Stimulated activated CD8-positive, alpha-beta memory T cell treated with anti-CD3 and anti-CD28 coated beads, Interleukin-15, amount 100 ng/mL, for 48 hours (primary cell): ENCODE measurements at regions not wholly inside any gene's neighbourhood (a gene's known extent, or its start where the extent isn't known, plus 50 kb on each side); places are given as distances from the start of the nearest gene placed in this dataset.

Source experiments
- DNase-seq, 2 donors: peaks; one replicate each; pipeline ENCODE4 v3.0.0-alpha.2; 2020; ENCODE audit warnings: low read depth in 2 of 2

DNA sequence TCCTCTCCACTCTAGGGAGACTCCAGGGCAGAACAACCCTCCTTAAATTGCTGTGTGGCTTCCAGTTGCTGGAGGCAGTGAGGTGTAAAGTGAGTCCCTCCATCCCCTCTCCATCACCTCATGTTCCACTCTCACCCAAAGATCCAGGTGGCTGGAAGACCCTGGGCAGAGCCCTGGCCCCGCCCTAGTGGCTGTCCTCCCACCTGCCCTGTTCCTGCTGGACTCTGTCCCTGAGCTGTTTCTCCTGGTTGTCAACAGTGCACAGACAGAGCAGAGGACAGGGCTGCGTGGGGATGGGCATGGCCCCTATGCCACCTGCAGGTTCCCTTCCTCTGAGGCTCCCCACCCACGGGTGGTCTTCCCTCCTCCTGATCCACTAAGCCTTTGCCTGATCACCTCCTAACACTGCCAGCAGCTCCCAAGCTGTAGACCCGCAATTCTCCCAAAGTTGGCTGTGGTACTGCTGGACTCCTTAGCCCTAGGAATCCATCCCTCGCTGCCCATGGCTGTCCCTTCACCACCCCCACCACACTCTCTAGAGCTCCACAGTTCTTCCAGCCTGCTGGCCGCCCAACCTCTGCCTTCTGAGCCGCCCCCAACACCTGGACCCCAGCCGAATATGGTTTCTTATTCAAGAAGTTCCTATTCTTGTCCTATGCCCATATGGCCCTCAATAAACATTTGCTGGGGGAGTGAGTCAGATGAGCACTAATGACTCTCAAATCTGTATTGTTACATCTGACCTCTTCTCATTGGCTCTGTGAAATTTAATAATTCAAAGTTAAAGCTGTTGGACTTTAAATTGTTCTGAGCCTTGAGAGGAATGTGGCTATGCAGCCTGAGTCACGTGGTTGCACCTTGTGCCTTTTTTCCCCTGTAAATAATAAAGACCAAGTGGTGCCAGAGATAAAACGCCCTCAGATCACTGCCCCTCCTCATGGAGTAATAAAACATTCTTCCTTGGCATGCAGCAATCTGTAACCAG, 260.0 kb upstream of the HS6ST1 start:
- no peak for DNase-seq

DNA sequence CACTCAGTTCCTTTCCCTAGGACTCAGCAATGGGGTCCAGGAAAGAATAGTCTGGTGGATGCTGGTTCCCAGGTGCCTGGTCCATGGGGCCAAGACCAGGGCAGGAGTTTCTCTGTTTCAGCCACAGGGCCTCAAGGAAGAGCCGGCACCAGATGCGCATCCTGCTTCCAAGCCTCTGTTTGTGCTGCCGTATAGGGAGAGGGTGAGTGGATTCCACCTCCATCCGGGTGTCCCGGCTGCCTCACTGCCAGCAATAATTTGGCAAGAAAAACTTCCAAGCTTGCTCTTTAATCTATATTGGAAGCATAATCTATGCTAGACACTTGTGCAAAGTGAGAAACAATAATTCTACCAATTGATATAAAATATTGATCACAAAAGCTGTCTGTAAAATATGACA, 261.2 kb upstream of the HS6ST1 start:
- DNase-seq: no peak

DNA sequence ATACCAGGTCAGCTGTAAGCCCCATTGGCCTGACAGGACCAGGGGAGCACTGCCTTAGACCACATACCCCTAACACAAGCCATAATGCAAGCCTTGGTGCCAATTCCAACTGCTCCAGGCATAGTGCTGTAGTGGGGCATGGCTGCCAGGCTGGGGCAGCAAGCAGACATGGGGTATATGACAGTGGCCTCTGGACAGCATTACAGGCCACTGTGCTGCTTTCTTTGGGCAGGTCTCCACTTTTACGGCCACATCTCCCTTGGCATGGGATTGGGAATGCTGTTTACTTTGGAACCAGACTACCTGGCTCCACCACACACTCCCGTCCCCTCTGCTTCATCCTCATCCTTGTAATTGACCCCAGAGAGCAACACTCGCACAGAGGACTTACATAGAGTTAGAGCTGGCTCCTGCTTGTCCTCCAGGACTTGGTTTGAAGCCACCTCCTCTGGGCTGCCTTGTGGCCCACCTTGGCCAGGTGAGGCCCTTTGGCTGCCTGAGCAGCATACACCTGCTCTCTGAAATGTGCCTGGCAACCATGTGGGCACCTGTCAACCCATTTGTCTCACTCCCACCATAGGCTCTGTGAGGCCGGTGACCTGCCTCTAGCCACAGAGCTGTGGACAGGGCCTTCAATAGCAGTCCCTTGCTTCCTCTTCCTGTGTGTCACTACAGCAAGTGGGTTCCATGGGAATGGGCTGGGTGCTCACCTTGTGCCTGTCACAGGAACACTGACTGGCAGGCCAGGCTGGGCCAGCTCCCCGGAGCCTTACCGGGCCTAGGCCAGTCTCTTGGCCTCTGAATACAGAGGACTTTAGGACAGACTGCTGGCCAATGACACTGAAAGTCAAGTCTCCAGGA, 262.6 kb upstream of the HS6ST1 start:
- no peak for DNase-seq

DNA sequence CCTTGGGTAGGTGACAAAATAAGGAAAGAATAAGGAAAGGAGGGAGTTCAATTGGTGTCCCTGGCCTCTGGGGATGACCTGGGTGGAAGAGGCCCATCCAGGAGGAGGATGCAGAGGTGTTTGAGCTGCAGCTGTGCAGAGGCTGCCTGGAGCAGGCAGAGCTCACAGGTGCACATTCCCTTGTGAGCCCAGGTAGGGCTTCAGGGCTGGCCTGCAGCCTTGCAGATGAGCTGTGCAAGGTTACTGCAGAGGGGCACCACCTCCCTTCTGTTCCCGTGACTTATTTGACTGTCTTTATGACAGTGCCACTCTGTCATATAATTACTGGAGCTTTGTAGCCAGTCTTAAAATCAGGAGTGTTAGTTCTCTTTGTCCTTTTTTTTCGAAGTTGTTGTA, 263.2 kb upstream of the HS6ST1 start:
- no peak for DNase-seq

DNA sequence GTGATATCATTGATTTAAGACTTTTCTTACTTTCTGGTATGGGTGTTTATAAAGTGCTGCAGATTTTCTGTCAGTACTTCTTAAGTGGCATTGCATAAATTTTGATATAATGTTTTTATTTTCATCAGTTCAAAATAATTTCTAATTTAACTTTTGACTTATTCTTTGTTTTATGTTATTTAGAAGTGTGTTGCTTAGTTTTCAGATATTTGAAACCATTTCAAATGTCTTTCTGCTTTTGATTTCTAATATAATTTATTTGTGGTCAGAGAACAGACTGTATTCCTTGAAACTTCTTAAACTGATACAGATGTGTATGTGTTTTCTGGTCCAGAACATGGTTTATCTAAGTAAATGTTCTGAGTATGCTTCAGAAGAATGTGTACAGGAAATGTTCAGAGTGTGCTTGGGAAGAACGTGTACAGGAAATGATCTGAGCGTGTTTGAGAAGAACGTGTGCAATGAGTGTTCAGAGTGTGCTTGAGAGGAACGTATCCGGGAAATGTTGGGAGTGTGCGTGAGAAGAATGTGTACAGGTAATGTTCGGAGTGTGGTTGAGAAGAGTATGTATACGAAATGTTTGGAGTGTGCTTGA, 265.7 kb upstream of the HS6ST1 start:
- no peak for DNase-seq

DNA sequence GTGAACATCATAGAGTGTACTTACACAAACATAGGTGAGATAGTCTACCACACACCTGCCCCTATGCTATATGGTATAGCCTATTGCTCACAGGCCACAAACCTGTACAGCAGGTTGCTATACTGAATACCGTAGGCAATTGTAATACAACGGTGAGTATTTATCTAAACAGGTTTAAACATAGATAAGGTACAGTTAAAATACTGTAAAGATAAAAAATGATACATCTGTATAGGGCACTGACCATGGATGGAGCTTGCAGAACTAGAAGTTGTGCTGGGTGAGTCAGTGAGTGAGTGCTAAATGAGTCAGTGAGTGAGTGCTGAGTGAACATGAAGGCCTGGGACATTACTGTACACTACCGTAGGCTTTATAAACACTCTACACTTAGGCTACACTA, 267.0 kb upstream of the HS6ST1 start:
- DNase-seq: no peak

DNA sequence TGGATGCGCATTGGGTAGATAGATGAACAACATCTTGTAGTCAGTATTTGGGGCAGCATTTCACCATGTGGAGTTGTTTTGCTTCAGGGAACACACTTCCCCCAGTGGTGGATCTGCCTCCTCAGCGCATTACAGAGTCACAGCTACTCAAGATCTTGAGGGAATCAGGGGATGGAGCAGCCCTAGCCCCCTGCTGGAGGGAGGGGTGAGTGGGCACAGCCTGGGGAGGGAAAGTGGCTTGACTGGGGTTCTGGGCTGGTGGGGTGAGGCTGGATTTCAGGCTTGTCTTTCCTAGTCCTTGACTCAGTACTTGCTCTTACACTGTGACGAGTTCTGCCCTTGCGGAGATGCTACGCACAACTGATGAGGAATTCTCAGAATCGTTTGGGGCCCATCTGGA, 271.0 kb upstream of the HS6ST1 start:
- no peak for DNase-seq

DNA sequence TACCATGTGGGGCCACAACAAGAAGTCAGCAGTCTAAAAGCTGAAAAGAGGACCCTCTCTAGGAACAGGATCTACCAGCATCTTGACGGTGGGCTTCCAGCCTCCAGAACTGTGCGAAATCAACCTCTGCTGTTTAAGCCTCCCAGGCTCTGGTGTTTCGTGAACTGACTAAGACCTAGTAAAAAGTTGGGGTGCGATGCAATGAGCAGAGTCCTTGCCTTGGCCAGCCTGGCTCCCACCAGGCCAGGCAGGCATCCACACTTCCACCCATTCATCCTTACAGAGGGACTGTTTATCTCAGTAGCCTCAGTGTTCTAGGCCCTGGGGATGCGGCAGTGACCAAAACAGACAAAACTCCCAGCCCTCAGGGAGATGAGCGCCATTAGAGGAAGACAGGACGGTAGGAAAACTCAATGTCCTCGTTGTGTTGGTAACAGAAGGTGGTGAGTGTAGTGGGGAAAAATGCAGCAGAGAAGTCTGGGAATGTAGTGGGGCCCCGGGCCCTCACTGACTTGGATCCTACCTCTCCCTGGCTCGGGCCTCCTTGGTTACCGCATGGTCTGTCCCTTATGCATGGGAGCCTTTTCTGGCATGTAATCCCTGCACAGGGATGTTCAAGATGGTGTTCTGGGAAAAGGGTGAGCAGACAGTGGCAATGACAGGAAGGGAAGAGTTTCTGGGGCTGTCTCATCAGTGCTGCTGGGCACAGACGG, 271.8 kb upstream of the HS6ST1 start:
- DNase-seq: no peak

DNA sequence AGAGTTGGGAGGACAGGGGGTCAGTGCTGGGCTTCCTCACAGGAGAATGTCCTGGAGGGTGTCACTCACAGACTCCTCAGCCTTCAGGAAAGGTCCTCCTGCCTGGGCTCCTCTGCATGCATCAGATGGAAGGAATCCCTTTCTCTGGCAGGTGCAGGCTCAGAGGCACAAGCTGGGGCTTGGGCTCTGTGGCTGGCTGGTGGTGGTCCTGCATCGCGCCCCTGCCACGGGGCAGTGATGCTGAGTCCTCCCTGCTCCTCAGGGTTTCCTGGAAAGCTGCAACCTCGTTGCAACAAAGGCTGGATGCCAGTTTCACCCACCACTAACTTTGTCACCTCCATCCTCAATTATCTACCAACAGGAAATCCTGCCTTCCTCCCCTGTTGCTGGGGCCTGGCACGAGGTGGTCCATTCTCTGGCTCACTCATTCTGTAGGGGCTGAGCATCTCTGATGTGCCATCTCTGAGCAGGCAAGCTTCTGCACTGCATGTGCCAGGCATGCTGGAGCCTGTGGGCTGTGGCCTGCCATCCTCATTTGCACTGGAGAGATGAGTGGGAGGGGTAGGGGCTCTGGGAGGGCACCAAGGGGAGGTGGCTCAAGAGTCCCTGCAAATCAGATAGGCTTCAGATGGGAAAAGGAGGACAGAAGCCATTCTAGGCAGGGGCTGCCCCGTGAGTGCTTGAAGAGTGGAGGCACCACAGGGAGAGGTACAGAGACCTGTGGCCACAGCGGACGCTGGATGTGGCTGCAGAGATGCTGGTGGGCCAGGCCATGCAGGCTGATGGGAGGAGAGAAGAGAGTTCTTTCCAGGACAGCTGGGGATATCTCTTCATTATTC, 272.6 kb upstream of the HS6ST1 start:
- DNase-seq: no peak

DNA sequence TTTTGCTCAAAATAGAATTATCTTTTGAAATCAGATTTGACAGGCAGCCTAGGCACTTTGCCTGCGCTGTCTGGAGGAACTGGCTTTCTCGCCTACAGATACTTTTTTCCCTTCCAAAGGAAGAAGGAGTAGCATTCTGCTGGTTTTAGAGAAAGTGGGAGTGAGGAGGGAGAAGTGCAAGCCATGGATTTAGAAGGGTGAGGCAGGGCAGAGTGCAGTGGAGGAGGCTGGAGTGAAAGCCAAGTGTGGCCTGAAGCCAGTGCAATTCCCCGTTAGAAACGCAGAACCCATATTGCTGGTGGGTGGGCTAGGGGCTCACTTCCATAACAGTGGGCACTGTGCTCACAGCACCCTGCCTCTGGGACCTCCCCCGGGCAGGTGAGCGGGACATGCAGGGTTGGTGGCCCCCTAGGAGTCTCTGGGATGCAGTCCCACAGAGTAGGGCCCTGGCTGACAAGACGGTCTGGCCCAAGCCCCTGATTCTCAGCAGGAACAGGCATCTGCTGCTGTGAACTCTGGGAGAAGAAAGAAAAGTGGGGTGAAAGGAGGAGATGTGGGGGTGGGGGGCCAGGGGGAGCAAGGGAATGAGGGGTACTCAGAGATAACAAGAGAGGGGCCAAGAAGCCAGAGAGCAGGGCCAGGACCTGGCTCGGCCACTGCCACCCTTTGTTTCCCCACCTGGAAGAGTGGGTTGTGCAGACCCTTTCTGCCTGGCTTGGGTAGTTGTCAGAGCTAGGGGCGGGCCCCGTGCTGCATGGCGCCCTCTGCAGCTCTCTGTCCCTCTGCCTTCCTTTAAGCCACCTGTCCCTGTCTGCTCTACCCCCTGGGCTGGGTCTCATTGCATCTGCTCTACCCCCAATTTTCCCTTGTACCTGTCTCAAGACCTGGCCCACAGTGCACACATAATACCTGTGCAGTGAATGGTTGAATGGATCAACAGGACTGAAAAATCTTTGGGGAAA, 273.5 kb upstream of the HS6ST1 start:
- DNase-seq: no peak

DNA sequence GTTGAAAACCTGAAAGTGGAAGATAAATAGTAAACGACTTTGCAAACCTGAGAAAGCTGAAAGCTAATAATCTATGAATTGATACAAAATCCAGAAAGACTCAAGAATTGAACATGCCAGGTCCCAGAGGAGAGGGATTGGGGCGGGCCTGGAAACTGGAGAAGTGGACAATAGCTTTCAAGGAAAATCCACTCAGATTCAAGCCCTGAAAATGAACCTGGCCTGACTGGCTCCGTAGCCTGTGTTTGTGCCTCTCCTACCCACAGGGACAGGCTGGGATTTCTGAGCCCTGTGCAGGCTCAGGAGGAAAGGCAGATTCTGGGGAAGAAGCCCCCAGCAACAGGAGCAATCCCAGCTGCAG, 274.8 kb upstream of the HS6ST1 start:
- no peak for DNase-seq

DNA sequence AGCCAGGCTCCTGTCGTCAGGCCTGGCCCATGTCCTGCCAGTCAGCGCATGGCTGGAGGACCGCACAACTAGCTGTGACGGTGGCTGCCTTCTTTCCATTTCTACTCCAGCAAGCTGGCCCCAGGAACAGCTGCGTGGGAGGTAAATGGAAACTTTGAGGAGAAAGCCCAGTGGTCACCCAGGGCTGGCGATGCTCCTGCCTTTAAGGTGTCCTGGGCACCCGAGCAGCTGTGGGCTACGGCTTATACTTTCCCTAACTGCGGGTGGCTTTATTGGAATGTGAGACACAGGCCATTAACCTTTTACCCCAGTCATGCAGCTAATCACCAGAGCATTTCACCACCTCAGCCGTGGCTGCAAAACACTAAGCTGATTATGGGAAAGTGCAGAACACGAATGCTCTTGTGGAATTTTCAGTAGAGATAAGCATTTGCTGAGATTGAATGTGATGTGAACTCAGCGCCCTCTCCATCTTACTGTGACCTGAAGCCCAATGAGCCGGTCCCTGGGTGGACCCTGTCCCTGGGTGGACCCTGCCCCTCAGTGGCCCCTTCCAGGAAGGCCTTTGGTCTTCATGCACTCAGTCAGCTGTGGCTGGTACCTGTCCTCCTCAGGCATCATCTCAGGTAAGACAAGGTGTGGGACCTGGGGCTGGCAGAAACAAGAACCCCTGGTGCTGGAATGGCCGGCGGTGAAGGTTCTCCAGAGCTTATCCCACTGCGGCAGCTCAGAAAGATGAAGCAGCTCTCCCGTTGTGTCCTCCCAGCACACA, 275.4 kb upstream of the HS6ST1 start:
- DNase-seq: no peak

DNA sequence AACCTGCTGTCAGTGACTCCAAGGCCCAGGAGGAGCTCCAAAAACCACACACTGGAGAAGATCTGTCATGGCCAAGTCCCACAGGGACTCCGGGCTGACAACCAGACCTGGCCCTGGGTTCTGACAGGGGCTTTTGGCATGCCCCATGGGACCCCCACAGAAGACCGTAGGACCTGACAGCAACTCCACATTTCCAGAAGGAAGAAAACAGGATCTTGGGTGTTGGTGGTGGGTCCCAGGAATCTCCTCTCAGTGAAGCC, 275.9 kb upstream of the HS6ST1 start:
- no peak for DNase-seq

DNA sequence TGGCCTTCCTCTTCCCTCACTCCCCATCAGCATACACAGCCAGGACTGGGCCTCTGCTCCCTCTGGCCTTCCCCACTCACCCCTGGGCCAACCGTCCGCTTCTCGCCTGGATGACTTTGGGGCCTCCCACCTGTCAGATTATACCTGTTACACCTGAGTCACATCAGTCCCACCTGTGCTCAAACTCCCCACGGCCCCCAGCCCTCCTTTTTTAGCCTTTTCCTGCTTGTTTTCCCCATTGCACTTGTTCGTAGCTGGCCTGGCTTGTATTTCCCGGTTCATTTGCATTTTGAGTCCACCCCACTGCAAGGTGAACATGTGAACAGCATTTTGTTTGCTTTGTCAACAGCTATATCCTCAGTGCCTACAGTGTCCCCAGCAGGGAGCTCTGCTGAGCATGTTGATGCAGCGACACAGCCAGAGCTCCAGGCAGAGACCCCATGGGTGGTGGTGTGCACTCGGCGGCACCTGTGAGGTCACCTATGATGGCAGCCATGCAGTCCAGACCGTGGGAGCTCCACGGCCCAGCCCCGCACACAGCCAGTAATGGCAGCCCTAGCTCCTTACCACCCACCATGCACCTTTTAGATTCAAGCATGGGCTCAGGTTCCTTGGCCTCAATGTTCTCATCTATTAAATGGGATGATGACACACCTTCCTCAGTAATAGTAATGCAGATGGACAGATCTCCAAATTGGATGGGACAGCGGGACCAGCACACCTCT, 276.4 kb upstream of the HS6ST1 start:
- no peak for DNase-seq

DNA sequence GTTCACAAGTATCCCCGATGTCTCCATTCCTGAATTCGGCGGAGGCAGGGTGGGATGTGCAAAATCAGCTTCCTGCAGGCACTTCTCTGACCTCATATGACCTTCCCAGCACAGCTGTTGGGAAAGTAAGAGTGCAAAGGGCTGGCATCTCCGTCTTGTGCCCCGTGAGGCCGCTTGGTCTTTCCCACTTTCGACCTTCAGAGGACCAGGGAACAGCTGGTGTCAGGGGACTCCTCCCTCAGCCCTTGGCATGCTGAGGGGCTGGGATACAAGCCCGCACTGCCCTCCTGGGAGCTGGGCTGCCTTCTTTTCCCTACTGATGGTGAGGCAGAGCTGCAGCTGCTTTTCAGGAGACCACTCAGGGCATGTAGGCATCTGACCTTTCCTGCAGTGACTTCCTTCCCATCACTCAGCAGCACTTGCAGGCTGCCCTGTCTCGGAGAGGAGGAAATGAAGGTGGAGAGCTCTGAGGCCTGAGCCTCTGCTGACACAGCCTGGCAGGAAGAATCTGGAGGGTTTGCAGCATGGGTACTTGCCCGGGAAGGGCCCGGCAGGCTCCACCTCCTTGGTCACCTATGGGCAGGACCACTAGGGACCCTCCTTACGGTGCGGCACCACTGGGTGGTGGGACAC, 277.2 kb upstream of the HS6ST1 start:
- no peak for DNase-seq

DNA sequence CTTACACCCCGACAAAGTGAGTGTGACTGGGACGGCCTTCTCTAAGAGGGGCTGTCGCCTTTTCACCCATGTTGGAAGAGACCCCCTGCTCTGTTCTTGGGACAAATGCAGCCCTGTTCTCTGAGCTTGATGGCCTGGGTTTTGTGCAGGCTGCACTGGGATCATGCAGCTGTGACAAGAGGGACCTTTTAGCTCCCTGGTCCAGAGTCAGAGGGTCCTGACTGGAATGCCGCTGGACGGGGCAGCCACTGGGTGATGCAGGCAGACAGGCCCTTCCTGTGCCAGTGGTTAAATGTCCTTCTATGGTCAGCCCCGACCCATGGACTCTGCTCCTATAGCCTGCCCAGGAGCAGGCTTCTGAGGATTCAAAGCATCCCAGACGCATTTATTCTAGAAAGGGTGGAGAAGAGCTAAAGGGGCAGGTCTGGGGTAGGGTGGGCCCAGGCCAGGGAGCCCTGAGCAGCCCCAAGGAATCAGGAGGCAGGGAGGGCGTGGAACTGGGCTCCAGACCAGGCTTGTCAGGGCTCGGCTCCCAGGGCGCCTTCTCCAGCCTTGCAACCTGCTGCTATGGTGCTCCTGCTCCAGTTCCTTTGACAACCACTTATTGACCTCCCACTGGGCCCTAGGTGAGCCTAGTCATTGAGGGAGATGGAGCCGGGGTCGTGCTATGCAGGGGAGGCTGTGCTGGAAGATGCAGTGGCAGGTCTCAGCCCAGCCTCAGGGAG, 277.9 kb upstream of the HS6ST1 start:
- DNase-seq: no peak

DNA sequence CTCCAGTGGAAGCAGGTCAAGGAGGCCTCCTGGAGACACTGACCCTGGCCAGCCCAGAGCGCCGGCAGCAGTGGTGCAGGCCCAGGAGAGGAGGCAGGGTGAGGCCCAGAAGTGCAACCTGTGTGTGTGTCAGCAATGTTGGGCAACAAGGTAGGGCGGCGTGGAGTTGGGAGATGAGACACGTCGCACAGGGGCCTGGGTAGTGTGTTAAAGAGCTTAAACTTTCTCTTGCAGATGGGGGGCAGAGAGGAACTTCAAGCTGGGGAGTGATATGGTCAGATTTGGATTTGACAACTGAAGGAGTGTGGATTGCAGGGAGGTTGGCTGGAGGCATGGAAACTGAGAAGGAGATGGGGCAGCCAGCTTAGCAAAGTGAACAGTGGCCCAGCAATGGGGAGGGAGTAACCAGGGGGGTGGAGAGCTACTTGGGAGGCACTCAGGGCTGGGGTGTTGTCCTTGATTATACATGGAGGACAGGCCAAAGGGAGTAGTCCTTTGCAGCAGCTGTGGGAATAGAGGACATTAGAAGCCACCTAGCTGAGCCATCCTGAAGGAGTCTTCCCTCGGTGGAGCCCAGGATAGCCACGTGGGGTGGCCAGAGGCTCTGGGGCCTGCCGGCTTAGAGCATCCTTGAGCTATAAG, 278.6 kb upstream of the HS6ST1 start:
- DNase-seq: no peak
